Adrenal gland (tissue), 5 donors: ENCODE measurements at regions not wholly inside any gene's neighbourhood (a gene's known extent, or its start where the extent isn't known, plus 50 kb on each side); places are given as distances from the start of the nearest gene placed in this dataset.

Source experiments
- CTCF ChIP-seq, 6 experiments: fragments of 450-650 bp in 4 of 6; fragments of 200-600 bp in 2 of 6; sonication (generic) in 1 of 6; IDR thresholded peaks; 1 replicate in 5 of 6; 2 replicates in 1 of 6; pipeline versions ENCODE4 v1.5.1 to v1.8.0; 2016 to 2021; ENCODE audit warnings: antibody characterized with exemption in 6 of 6, mild to moderate bottlenecking in 2 of 6, moderate library complexity in 1 of 6
- POLR2A ChIP-seq, 2 donors: fragments of 450-650 bp; IDR thresholded peaks; one replicate each; pipeline ENCODE4 v1.6.1; 2017; ENCODE audit warnings: antibody characterized with exemption in 2 of 2, mild to moderate bottlenecking in 2 of 2, moderate library complexity in 1 of 2
- donor health status: DM: no; HTN: no; CAD: no.

- TF ChIP-seq CTCF (IDR thresholded peaks at IDR 0.05), result no peak
- no peak for TF ChIP-seq POLR2A (IDR thresholded peaks at IDR 0.05)
These were observed 130.7 kb upstream of the NECTIN1 start for GRCh38 chr11:119859684-119860083.
